OCI-LY7 (cell line): ENCODE measurements at regions not wholly inside any gene's neighbourhood (a gene's known extent, or its start where the extent isn't known, plus 50 kb on each side); places are given as distances from the start of the nearest gene placed in this dataset.

ENCODE experiments used
- BruUV-seq: library from RNA; stranded (reverse); fragments of 400-500 nt; replicated peaks from 2 replicates; lab custom pipeline; 2021; lab: Mats Ljungman, UMichigan
- CTCF ChIA-PET: fragments of 300-600 bp; sonication (Branson Sonifier 250); formaldehyde crosslinking; loops from one replicate; lab custom pipeline; 2022; ENCODE audit warnings: antibody characterized with exemption; ENCODE audit not compliant: unreplicated experiment; lab: Charles Lee
- POLR2A ChIA-PET: fragments of 300-600 bp; sonication (Branson Sonifier 250); formaldehyde crosslinking; loops from one replicate; lab custom pipeline; 2022; ENCODE audit warnings: antibody characterized with exemption; lab: Charles Lee
- DNase-seq: peaks from one replicate; pipeline ENCODE4 v3.0.0-alpha.2; 2015; ENCODE audit warnings: low spot score
- H2AFZ ChIP-seq: fragments of 200-600 bp; sonication (generic), shearing (Covaris generic); 2 replicates; pipeline ENCODE4 v1.6.1; 2014; ENCODE audit warnings: mild to moderate bottlenecking, antibody characterized with exemption, low read length, moderate library complexity
- H3K27ac ChIP-seq: fragments of 200-600 bp; sonication (generic); 2 replicates; pipeline ENCODE4 v1.5.1; 2014; ENCODE audit warnings: mixed run types, low read depth, mild to moderate bottlenecking, moderate library complexity, low read length, inconsistent platforms; ENCODE audit not compliant: poor library complexity, severe bottlenecking
- H3K36me3 ChIP-seq: fragments of 200-600 bp; sonication (generic); 2 replicates; pipeline ENCODE4 v1.6.1; 2014; ENCODE audit warnings: mild to moderate bottlenecking, antibody characterized with exemption, low read length, moderate library complexity, mixed read lengths; ENCODE audit not compliant: insufficient read depth
- H3K4me1 ChIP-seq: fragments of 200-600 bp; sonication (generic); 2 replicates; pipeline ENCODE4 v1.5.1; 2014; ENCODE audit warnings: mild to moderate bottlenecking, low read length; ENCODE audit not compliant: insufficient read depth, poor library complexity, severe bottlenecking
- H3K4me2 ChIP-seq: fragments of 200-600 bp; sonication (generic); 2 replicates; pipeline ENCODE4 v1.6.1; 2014; ENCODE audit warnings: mild to moderate bottlenecking, low read length
- H3K4me3 ChIP-seq: fragments of 200-600 bp; sonication (generic); 2 replicates; pipeline ENCODE4 v1.5.1; 2014; ENCODE audit warnings: mild to moderate bottlenecking, low read depth, low read length; ENCODE audit not compliant: poor library complexity, severe bottlenecking
- H3K79me2 ChIP-seq: fragments of 200-600 bp; sonication (generic); 2 replicates; pipeline ENCODE4 v1.6.1; 2016; ENCODE audit warnings: low read depth, mild to moderate bottlenecking, low read length, moderate library complexity, mixed read lengths; ENCODE audit not compliant: insufficient read depth
- H3K9me2 ChIP-seq: fragments of 200-600 bp; sonication (generic); 2 replicates; pipeline ENCODE4 v1.6.1; 2016; ENCODE audit warnings: mild to moderate bottlenecking, low read length, mixed read lengths; ENCODE audit not compliant: insufficient read depth
- H3K9me3 ChIP-seq: fragments of 200-600 bp; sonication (generic); 2 replicates; pipeline ENCODE4 v1.6.1; 2014; ENCODE audit warnings: mild to moderate bottlenecking, mixed run types, low read length, mixed read lengths
- H4K20me1 ChIP-seq: fragments of 200-600 bp; sonication (generic); 2 replicates; pipeline ENCODE4 v1.6.1; 2014; ENCODE audit warnings: mild to moderate bottlenecking, antibody characterized with exemption, low read length, moderate library complexity, mixed read lengths; ENCODE audit not compliant: insufficient read depth
- CTCF ChIP-seq: fragments of 200-600 bp; sonication (generic); conservative IDR thresholded peaks from 2 replicates; pipeline ENCODE4 v1.5.1; 2014; ENCODE audit warnings: mild to moderate bottlenecking, antibody characterized with exemption, low read length, moderate library complexity, mixed read lengths
- EZH2phosphoT487 ChIP-seq: fragments of 200-600 bp; sonication (generic); IDR thresholded peaks from 2 replicates; pipeline ENCODE4 v1.6.1; 2018; ENCODE audit warnings: low read depth, borderline replicate concordance, mild to moderate bottlenecking, mixed run types, antibody characterized with exemption, low read length, moderate library complexity, mixed read lengths
- intact Hi-C: fragments of 100-400 bp; cut with micrococcal nuclease; formaldehyde crosslinking; loops from one replicate; pipeline ENCODE4 v1.10.0; 2022; ENCODE audit not compliant: unreplicated experiment

- BruUV-seq = no TSS peak
- intact Hi-C loops = no loop called here
- DNase-seq = no peak
Measured at GRCh38 chr2:83016343-83017110, 1442.6 kb downstream of the SUCLG1 start.

GRCh38 chr2:83015900-83016299 lies 1443.2 kb downstream of the SUCLG1 start:
- no TSS peak for BruUV-seq
- Histone ChIP-seq H4K20me1 (no peaks in the 10 kb centered on the region), H3K4me2 (no peak overlapping the region), H3K27ac (no peak overlapping the region), H3K9me3 (no peaks in the 10 kb centered on the region), H3K79me2 (no peaks in the 10 kb centered on the region), H3K4me3 (no peak overlapping the region), H2AFZ (no peak overlapping the region), H3K9me2 (no peaks in the 10 kb centered on the region), H3K4me1 (no peaks in the 10 kb centered on the region), H3K36me3 (no peaks in the 10 kb centered on the region)
- DNase-seq = no peak
- ChIA-PET CTCF (no interaction called here), POLR2A (no interaction called here)
- TF ChIP-seq CTCF = no peak
- no peak for TF ChIP-seq EZH2phosphoT487
- intact Hi-C loops = no loop called here

More at GRCh38 chr2:83016343-83017110, 1442.6 kb downstream of the SUCLG1 start:
- Histone ChIP-seq H4K20me1 (no peaks in the 10 kb centered on the region), H3K79me2 (no peaks in the 10 kb centered on the region), H3K27ac (no peak overlapping the region), H3K4me3 (no peak overlapping the region), H3K4me2 (no peak overlapping the region), H3K9me3 (no peaks in the 10 kb centered on the region), H3K9me2 (no peaks in the 10 kb centered on the region), H3K36me3 (no peaks in the 10 kb centered on the region), H3K4me1 (no peaks in the 10 kb centered on the region), H2AFZ (no peak overlapping the region)
- no peak for TF ChIP-seq CTCF
- no peak for TF ChIP-seq EZH2phosphoT487
- POLR2A ChIA-PET = no interaction called here
- CTCF ChIA-PET = no interaction called here

- ChIA-PET POLR2A (no interaction called here), CTCF (no interaction called here)
- H3K4me1 ChIP-seq = no peaks in the 10 kb centered on the region
- intact Hi-C loops = no loop called here
- H3K4me2 ChIP-seq = no peak overlapping the region
- no peak overlapping the region for H3K4me3 ChIP-seq
- TF ChIP-seq EZH2phosphoT487 (no peak), CTCF (no peak)
- H4K20me1 ChIP-seq = no peaks in the 10 kb centered on the region
- H3K79me2 ChIP-seq = no peaks in the 10 kb centered on the region; the same call in 1 of the 2 replicates
- no peak for DNase-seq
- no peaks in the 10 kb centered on the region for H3K9me3 ChIP-seq
- no TSS peak for BruUV-seq
- no peak overlapping the region for H3K27ac ChIP-seq
- H3K9me2 ChIP-seq = no peaks in the 10 kb centered on the region
- no peak overlapping the region for H2AFZ ChIP-seq
- H3K36me3 ChIP-seq = no peaks in the 10 kb centered on the region
Measured at GRCh38 chr2:83015035-83015715, 1443.9 kb downstream of the SUCLG1 start.
